GM12878 (cell line): ENCODE measurements at regions not wholly inside any gene's neighbourhood (a gene's known extent, or its start where the extent isn't known, plus 50 kb on each side); places are given as distances from the start of the nearest gene placed in this dataset.

Experiments used
- ASH2L ChIP-seq: fragments of 300-600, 200-600 bp; sonication (generic); IDR thresholded peaks from 2 replicates; pipeline ENCODE4 v1.6.1; 2017; ENCODE audit warnings: low read depth, mild to moderate bottlenecking, borderline replicate concordance
- CBFB ChIP-seq: IDR thresholded peaks from 2 replicates; pipeline ENCODE4 v1.6.1; 2016; ENCODE audit warnings: antibody characterized with exemption, low read depth
- CHD1 ChIP-seq: IDR thresholded peaks from 2 replicates; pipeline ENCODE4 v1.6.1; 2012; ENCODE audit warnings: low read depth, low read length, improper control_type of control experiment
- EZH2 ChIP-seq: IDR thresholded peaks from 2 replicates; pipeline ENCODE4 v1.6.1; 2012; ENCODE audit warnings: low read depth, mild to moderate bottlenecking, control low read depth, inconsistent platforms, low read length, borderline replicate concordance; ENCODE audit not compliant: control insufficient read depth
- FOXM1 ChIP-seq: IDR thresholded peaks from 2 replicates; pipeline ENCODE4 v1.6.1; 2012; ENCODE audit warnings: low read depth, mild to moderate bottlenecking, inconsistent platforms, low read length, moderate library complexity
- GABPA ChIP-seq: IDR thresholded peaks from 2 replicates; pipeline ENCODE4 v1.6.1; 2014; ENCODE audit warnings: antibody characterized with exemption, low read depth, mild to moderate bottlenecking, inconsistent platforms
- GATAD2B ChIP-seq: fragments of 450-650 bp; conservative IDR thresholded peaks from 2 replicates; pipeline ENCODE4 v1.6.1; 2017; ENCODE audit warnings: low read depth, mild to moderate bottlenecking, moderate library complexity
- MAX ChIP-seq: IDR thresholded peaks from 2 replicates; pipeline ENCODE4 v1.6.1; 2012; ENCODE audit warnings: low read depth, low read length, improper control_type of control experiment
- NR2C2 ChIP-seq: IDR thresholded peaks from 2 replicates; pipeline ENCODE4 v1.6.1; 2011; ENCODE audit warnings: borderline replicate concordance, low read depth; ENCODE audit not compliant: control insufficient read depth, insufficient read length
- POLR2AphosphoS5 ChIP-seq: IDR thresholded peaks from 2 replicates; pipeline ENCODE4 v1.6.1; 2011; ENCODE audit warnings: mild to moderate bottlenecking, low read length, inconsistent platforms
- RFX5 ChIP-seq: IDR thresholded peaks from 2 replicates; pipeline ENCODE4 v1.6.1; 2011; ENCODE audit warnings: low read depth, low read length, improper control_type of control experiment
- SIX5 ChIP-seq: IDR thresholded peaks from 2 replicates; pipeline ENCODE4 v1.6.1; 2011; ENCODE audit warnings: mild to moderate bottlenecking, low read depth, low read length, moderate library complexity; ENCODE audit not compliant: severe bottlenecking
- TAF1 ChIP-seq: IDR thresholded peaks from 2 replicates; pipeline ENCODE4 v1.6.1; 2011; ENCODE audit warnings: mild to moderate bottlenecking, low read depth, low read length, borderline replicate concordance
- TF ChIP-seq, protein P1 (sequence below), 3 experiments: IDR thresholded peaks in 2 of 3; conservative IDR thresholded peaks in 1 of 3; 2 replicates each; pipeline ENCODE4 v1.5.1; 2011; ENCODE audit warnings: low read depth in 3 of 3, low read length in 3 of 3, mild to moderate bottlenecking in 3 of 3, control low read depth in 2 of 3, moderate library complexity in 2 of 3, inconsistent platforms in 1 of 3, mixed read lengths in 1 of 3; ENCODE audit not compliant: control insufficient read depth in 2 of 3, insufficient read depth in 1 of 3; ENCODE audit errors: extremely low read depth in 1 of 3

DNA sequence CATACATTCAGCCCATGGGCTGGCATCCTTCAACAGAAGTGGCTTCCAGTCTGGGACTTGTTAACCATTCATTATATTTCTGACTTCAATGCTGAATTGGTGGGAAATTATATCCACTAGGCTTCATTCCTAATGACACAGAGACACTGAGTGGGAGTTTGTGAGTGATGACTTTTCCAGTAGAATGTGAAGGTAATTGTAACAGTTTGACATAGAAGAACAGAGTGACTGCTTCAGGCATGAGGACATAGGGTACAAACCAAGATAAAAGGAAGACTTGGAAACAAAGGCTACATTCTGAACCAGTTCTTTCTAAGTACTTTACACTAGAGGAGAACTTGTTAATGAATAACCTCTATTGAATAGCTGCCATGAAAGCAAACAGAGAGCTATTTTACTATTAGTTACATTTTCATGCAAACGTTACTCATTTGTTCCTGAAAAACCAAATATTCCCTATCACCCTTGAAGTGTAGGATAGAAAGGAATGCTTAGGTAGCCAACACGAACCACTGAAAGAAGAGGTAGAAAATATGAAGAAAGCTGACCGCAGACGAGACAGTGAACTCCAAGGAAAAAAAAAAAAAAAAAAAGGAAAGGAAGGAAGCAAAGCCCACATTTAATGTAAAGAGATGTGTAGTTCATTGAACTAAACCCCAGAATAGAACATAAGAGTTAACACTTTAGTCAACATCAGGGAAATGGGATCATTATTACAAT lies 237.0 kb upstream of the SEMA3C start:
- TF ChIP-seq CBFB (no peak), SIX5 (no peak), NR2C2 (no peak), GATAD2B (no peak), RFX5 (no peak), GABPA (no peak), MAX (no peak), POLR2AphosphoS5 (no peak), CHD1 (no peak), TAF1 (no peak), ASH2L (no peak), FOXM1 (no peak), EZH2 (no peak)
- TF ChIP-seq, protein P1, sequence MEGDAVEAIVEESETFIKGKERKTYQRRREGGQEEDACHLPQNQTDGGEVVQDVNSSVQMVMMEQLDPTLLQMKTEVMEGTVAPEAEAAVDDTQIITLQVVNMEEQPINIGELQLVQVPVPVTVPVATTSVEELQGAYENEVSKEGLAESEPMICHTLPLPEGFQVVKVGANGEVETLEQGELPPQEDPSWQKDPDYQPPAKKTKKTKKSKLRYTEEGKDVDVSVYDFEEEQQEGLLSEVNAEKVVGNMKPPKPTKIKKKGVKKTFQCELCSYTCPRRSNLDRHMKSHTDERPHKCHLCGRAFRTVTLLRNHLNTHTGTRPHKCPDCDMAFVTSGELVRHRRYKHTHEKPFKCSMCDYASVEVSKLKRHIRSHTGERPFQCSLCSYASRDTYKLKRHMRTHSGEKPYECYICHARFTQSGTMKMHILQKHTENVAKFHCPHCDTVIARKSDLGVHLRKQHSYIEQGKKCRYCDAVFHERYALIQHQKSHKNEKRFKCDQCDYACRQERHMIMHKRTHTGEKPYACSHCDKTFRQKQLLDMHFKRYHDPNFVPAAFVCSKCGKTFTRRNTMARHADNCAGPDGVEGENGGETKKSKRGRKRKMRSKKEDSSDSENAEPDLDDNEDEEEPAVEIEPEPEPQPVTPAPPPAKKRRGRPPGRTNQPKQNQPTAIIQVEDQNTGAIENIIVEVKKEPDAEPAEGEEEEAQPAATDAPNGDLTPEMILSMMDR (IDR thresholded peaks at IDR 0.05 in 2 of 3, conservative IDR thresholded peaks at IDR 0.05 in 1 of 3; ENCODE audit: control insufficient read depth in 2 of 3, extremely low read depth in 1 of 3, insufficient read depth in 1 of 3, low read depth in 3 of 3, low read length in 3 of 3): no peak
